Fibroblast of villous mesenchyme (primary cell): ENCODE measurements at regions not wholly inside any gene's neighbourhood (a gene's known extent, or its start where the extent isn't known, plus 50 kb on each side); places are given as distances from the start of the nearest gene placed in this dataset.

Experiments used
- DNase-seq: peaks from one replicate; pipeline ENCODE4 v3.0.0-alpha.2; 2010; ENCODE audit warnings: low read depth
- H3K4me3 ChIP-seq: 2 replicates; pipeline ENCODE4 v1.5.1; 2011; ENCODE audit warnings: low read depth, mild to moderate bottlenecking, low read length
- CTCF ChIP-seq: IDR thresholded peaks from 2 replicates; pipeline ENCODE4 v1.5.1; 2012; ENCODE audit warnings: low read depth, mild to moderate bottlenecking, low read length; ENCODE audit not compliant: insufficient read depth

- no peak for TF ChIP-seq CTCF
- DNase-seq = no peak
- H3K4me3 ChIP-seq = no peak overlapping the region
Observed at GRCh38 chr1:30603081-30603858, 120.1 kb downstream of the MATN1 start.

- no peak for TF ChIP-seq CTCF
- H3K4me3 ChIP-seq = no peak overlapping the region
- no peak for DNase-seq
Observed at GRCh38 chr1:30601316-30602085, 121.9 kb downstream of the MATN1 start.

- no peak for TF ChIP-seq CTCF
- H3K4me3 ChIP-seq = no peak overlapping the region
- DNase-seq = no peak
Observed at GRCh38 chr1:30600706-30601105, 122.7 kb downstream of the MATN1 start.

- no peak overlapping the region for H3K4me3 ChIP-seq
- DNase-seq = no peak
- TF ChIP-seq CTCF = no peak
Observed at GRCh38 chr1:30600258-30600657, 123.1 kb downstream of the MATN1 start.

GRCh38 chr1:30599721-30600120 lies 123.7 kb downstream of the MATN1 start:
- no peak for DNase-seq
- H3K4me3 ChIP-seq = no peak overlapping the region
- no peak for TF ChIP-seq CTCF

- TF ChIP-seq CTCF = no peak
- no peak overlapping the region for H3K4me3 ChIP-seq
- DNase-seq = no peak
Observed at GRCh38 chr1:30598571-30599114, 124.7 kb downstream of the MATN1 start.
